ENCODE measurements at regions not wholly inside any gene's neighbourhood (a gene's known extent, or its start where the extent isn't known, plus 50 kb on each side); places are given as distances from the start of the nearest gene placed in this dataset.

GRCh38 chr1:199173356-199173755, 534.5 kb downstream of the PTPRC start:
- Mint-ChIP-seq H3K27ac (no peak overlapping the region), H3K9me3 (no peaks in the 10 kb centered on the region)
- no peak for DNase-seq

GRCh38 chr1:199174336-199174735, 535.5 kb downstream of the PTPRC start:
- H3K9me3 Mint-ChIP-seq, result no peaks in the 10 kb centered on the region
- H3K27me3 Mint-ChIP-seq (ENCODE audit: insufficient read depth), result no peaks in the 10 kb centered on the region
- no peaks in the 10 kb centered on the region for H3K4me1 ChIP-seq (ENCODE audit: control insufficient read depth, insufficient read depth, low read length)
- DNase-seq, result no peak
- no peak for TF ChIP-seq CTCF (conservative IDR thresholded peaks at IDR 0.05)
- H3K9ac ChIP-seq (ENCODE audit: extremely low read depth, low read length, poor library complexity, severe bottlenecking), result no peak overlapping the region
- no peak overlapping the region for H3K4me3 Mint-ChIP-seq
- H3K9me3 ChIP-seq (ENCODE audit: control insufficient read depth, low read length), result no peaks in the 10 kb centered on the region
- H3K27me3 ChIP-seq (ENCODE audit: control insufficient read depth, insufficient read depth, low read length, poor library complexity, severe bottlenecking), result no peaks in the 10 kb centered on the region
- no peak overlapping the region for H3K4me3 ChIP-seq (ENCODE audit: low read length)
- no peaks in the 10 kb centered on the region for H3K36me3 Mint-ChIP-seq (ENCODE audit: low read depth)
- peaks cover 5% of the 10 kb centered on the region for H3K4me1 Mint-ChIP-seq
- H3K36me3 ChIP-seq (ENCODE audit: control insufficient read depth, insufficient read depth, low read length), result no peaks in the 10 kb centered on the region
- no peak overlapping the region for H3K27ac ChIP-seq (ENCODE audit: low read depth, low read length)
- no peak overlapping the region for H3K27ac Mint-ChIP-seq

More at GRCh38 chr1:199173356-199173755, 534.5 kb downstream of the PTPRC start:
- H3K9me3 ChIP-seq (ENCODE audit: control insufficient read depth, low read length), result no peaks in the 10 kb centered on the region
- Mint-ChIP-seq H3K36me3 (ENCODE audit: low read depth) (no peaks in the 10 kb centered on the region), H3K4me3 (no peak overlapping the region), H3K4me1 (peaks cover 5% of the 10 kb centered on the region), H3K27me3 (ENCODE audit: insufficient read depth) (no peaks in the 10 kb centered on the region)
- no peak overlapping the region for H3K27ac ChIP-seq (ENCODE audit: low read depth, low read length)
- no peak overlapping the region for H3K4me3 ChIP-seq (ENCODE audit: low read length)
- H3K9ac ChIP-seq (ENCODE audit: extremely low read depth, low read length, poor library complexity, severe bottlenecking), result no peak overlapping the region
- TF ChIP-seq CTCF (conservative IDR thresholded peaks at IDR 0.05), result no peak
- H3K4me1 ChIP-seq (ENCODE audit: control insufficient read depth, insufficient read depth, low read length), result no peaks in the 10 kb centered on the region
- no peaks in the 10 kb centered on the region for H3K27me3 ChIP-seq (ENCODE audit: control insufficient read depth, insufficient read depth, low read length, poor library complexity, severe bottlenecking)
- no peaks in the 10 kb centered on the region for H3K36me3 ChIP-seq (ENCODE audit: control insufficient read depth, insufficient read depth, low read length)

- 93% methylated on average over 5 of the region's 5 CpGs; no CpG with 5 or more reads in 1 of the 2 experiments for WGBS, 2 experiments (ENCODE audit: insufficient coverage in 1 of 2, insufficient read length in 1 of 2)
- Mint-ChIP-seq H3K4me1 (peaks cover 5% of the 10 kb centered on the region), H3K36me3 (ENCODE audit: low read depth) (no peaks in the 10 kb centered on the region), H3K27ac (no peak overlapping the region), H3K4me3 (no peak overlapping the region), H3K27me3 (ENCODE audit: insufficient read depth) (no peaks in the 10 kb centered on the region), H3K9me3 (no peaks in the 10 kb centered on the region)
- TF ChIP-seq CTCF (conservative IDR thresholded peaks at IDR 0.05), result no peak
- Histone ChIP-seq H3K27ac (ENCODE audit: low read depth, low read length) (no peak overlapping the region), H3K36me3 (ENCODE audit: control insufficient read depth, insufficient read depth, low read length) (no peaks in the 10 kb centered on the region), H3K4me3 (ENCODE audit: low read length) (no peak overlapping the region), H3K9me3 (ENCODE audit: control insufficient read depth, low read length) (no peaks in the 10 kb centered on the region), H3K27me3 (ENCODE audit: control insufficient read depth, insufficient read depth, low read length, poor library complexity, severe bottlenecking) (no peaks in the 10 kb centered on the region), H3K4me1 (ENCODE audit: control insufficient read depth, insufficient read depth, low read length) (no peaks in the 10 kb centered on the region), H3K9ac (ENCODE audit: extremely low read depth, low read length, poor library complexity, severe bottlenecking) (no peak overlapping the region)
- DNase-seq, result no peak
Measured at GRCh38 chr1:199176713-199177112, 537.9 kb downstream of the PTPRC start.

Measured in endodermal cell (in vitro differentiated cells).